Muscle of back (tissue), 3 donors: ENCODE measurements at regions not wholly inside any gene's neighbourhood (a gene's known extent, or its start where the extent isn't known, plus 50 kb on each side); places are given as distances from the start of the nearest gene placed in this dataset.

Experiments used
- DNase-seq, 3 donors: peaks; one replicate each; pipeline versions ENCODE4 v3.0.0 to v3.0.0-alpha.2; 2013

- no peak for DNase-seq
These were observed 213.8 kb upstream of the JUN start for GRCh38 chr1:58997637-58998036.

GRCh38 chr1:58999676-59000075 is 215.8 kb upstream of the JUN start:
- no peak for DNase-seq

- DNase-seq: no peak
These were observed 220.9 kb upstream of the JUN start for GRCh38 chr1:59004755-59005154.

GRCh38 chr1:59005491-59006288 is 221.8 kb upstream of the JUN start:
- DNase-seq: no peak

- no peak for DNase-seq
These were observed 222.4 kb upstream of the JUN start for GRCh38 chr1:59006289-59006658.

GRCh38 chr1:59006932-59007331 is 223.1 kb upstream of the JUN start:
- no peak for DNase-seq

GRCh38 chr1:59007429-59007819 is 223.6 kb upstream of the JUN start:
- DNase-seq: no peak

- DNase-seq: peak in 1 of 3 donors; percentile 48
These were observed 224.2 kb upstream of the JUN start for GRCh38 chr1:59007820-59008598.

GRCh38 chr1:59008599-59009347 is 224.9 kb upstream of the JUN start:
- no peak for DNase-seq

GRCh38 chr1:59011663-59012062 is 227.8 kb upstream of the JUN start:
- no peak for DNase-seq

- no peak for DNase-seq
These were observed 228.5 kb upstream of the JUN start for GRCh38 chr1:59012378-59012777.

- DNase-seq: peak; percentile 58 to 84 (median 65)
These were observed 229.6 kb upstream of the JUN start for GRCh38 chr1:59013276-59013927.

GRCh38 chr1:59013928-59014279 is 230.1 kb upstream of the JUN start:
- no peak for DNase-seq

GRCh38 chr1:59014827-59015226 is 231.0 kb upstream of the JUN start:
- DNase-seq: no peak

- DNase-seq: peak in 2 of 3 donors; percentile 40 to 64
These were observed 231.9 kb upstream of the JUN start for GRCh38 chr1:59015708-59016107.

- DNase-seq: no peak
These were observed 232.5 kb upstream of the JUN start for GRCh38 chr1:59016390-59016789.

- no peak for DNase-seq
These were observed 233.8 kb upstream of the JUN start for GRCh38 chr1:59017501-59018231.

- DNase-seq: no peak
These were observed 234.6 kb upstream of the JUN start for GRCh38 chr1:59018446-59018845.

- DNase-seq: peak in 1 of 3 donors; percentile 31
These were observed 235.0 kb upstream of the JUN start for GRCh38 chr1:59018860-59019259.

GRCh38 chr1:59020151-59020997 is 236.5 kb upstream of the JUN start:
- peak in 1 of 3 donors; percentile 76 for DNase-seq
